ENCODE measurements at regions not wholly inside any gene's neighbourhood (a gene's known extent, or its start where the extent isn't known, plus 50 kb on each side); places are given as distances from the start of the nearest gene placed in this dataset.

DNA sequence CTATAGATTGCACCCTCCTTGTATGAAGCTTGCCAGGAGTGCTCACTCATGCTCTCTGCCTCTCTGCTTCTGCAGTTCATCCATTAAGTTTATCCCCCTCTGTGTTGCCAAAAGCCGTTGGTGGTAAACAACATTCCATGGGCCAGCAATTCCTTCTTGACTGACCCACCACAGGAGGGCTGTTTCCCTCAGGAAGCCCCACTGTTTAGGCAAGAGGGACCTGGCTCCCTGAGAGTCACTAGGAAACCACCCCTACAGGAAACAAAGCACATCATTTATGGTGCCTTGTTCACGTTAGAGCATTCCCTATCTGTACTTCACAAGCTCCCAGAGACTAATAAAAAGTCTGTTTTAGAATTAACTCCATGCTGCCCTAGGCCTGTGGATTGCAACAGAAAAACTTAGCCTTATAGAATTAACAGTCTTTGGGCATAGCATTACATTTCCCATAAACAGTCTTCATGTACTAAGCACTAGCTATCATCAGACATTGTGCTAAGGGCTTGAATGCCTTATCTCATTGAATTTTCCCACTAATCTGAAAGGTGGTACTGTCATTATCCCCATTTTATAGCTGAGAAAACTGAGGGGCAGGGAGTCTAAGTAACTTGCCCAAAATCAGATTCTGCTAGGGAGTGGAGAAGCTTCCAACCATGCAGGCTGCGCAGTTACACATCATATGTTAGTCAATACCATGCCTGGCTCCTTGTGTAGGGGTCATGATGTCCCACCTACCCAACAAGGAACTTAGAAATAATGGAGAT lies 149.9 kb downstream of the SHQ1 start:
- 40 to 47% methylated on average over 3 of the region's 3 CpGs for WGBS, 2 donors
- Histone ChIP-seq H3K27ac (no peak overlapping the region), H3K9me3 (no peaks in the 10 kb centered on the region), H3K4me1 (no peaks in the 10 kb centered on the region), H3K27me3 (no peaks in the 10 kb centered on the region), H3K4me3 (no peak overlapping the region), H3K36me3 (no peaks in the 10 kb centered on the region)
- DNase-seq (ENCODE audit: low spot score in 2 of 2), result no peak
- TF ChIP-seq, protein P1, sequence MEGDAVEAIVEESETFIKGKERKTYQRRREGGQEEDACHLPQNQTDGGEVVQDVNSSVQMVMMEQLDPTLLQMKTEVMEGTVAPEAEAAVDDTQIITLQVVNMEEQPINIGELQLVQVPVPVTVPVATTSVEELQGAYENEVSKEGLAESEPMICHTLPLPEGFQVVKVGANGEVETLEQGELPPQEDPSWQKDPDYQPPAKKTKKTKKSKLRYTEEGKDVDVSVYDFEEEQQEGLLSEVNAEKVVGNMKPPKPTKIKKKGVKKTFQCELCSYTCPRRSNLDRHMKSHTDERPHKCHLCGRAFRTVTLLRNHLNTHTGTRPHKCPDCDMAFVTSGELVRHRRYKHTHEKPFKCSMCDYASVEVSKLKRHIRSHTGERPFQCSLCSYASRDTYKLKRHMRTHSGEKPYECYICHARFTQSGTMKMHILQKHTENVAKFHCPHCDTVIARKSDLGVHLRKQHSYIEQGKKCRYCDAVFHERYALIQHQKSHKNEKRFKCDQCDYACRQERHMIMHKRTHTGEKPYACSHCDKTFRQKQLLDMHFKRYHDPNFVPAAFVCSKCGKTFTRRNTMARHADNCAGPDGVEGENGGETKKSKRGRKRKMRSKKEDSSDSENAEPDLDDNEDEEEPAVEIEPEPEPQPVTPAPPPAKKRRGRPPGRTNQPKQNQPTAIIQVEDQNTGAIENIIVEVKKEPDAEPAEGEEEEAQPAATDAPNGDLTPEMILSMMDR (IDR thresholded peaks at IDR 0.05), result no peak
- no peak for TF ChIP-seq EP300 (IDR thresholded peaks at IDR 0.05)
- TF ChIP-seq POLR2A (IDR thresholded peaks at IDR 0.05), result no peak

DNA sequence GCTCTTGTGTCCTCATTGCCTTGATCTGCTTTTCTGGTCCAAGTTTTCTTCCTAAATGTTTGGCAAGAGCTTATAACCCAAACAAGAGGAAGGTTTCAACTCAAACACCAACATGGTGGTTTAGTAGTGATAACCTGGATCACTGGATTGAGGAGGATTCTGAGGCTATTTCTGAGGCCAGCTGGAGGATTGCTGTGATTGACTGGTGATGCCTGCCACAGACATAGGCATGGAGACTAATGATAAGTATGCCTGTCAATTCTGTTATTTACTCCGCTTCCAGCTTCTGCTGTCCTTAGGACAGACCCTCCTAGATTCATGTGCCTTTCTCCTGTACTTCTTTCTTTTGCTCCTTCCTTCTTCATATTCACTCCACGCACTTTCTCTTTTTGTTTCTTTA lies 150.5 kb downstream of the SHQ1 start:
- H3K9me3 ChIP-seq, result no peaks in the 10 kb centered on the region
- no peak overlapping the region for H3K27ac ChIP-seq
- H3K4me1 ChIP-seq, result no peaks in the 10 kb centered on the region
- H3K27me3 ChIP-seq, result no peaks in the 10 kb centered on the region
- DNase-seq (ENCODE audit: low spot score in 2 of 2), result no peak
- WGBS, 2 donors, result 81 to 92% methylated on average over 2 of the region's 2 CpGs
- TF ChIP-seq EP300 (IDR thresholded peaks at IDR 0.05) (no peak), POLR2A (IDR thresholded peaks at IDR 0.05) (no peak)
- TF ChIP-seq, protein P1 (IDR thresholded peaks at IDR 0.05), result no peak
- no peaks in the 10 kb centered on the region for H3K36me3 ChIP-seq
- no peak overlapping the region for H3K4me3 ChIP-seq

DNA sequence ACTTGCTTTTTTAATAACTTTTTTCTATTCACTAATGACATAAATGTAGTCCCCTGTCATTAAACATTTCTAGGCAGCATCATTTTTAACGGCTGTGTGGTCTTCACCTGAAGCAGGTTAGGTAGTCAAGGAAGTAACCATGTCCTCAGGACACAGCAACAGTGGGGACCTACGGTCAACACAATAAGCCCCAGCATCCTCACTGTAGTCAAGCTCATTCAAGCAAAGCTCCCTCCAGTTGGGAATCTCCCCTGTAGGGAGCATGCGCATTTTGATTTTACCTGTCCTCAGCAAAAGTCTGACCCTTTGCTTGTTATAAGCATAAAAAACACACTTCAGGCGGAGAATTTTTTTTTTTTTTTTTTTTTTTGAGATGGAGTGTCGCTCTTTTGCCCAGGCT lies 151.4 kb downstream of the SHQ1 start:
- H3K27ac ChIP-seq, result no peak overlapping the region
- no peaks in the 10 kb centered on the region for H3K4me1 ChIP-seq
- no peaks in the 10 kb centered on the region for H3K9me3 ChIP-seq
- no peak for DNase-seq (ENCODE audit: low spot score in 2 of 2)
- H3K27me3 ChIP-seq, result no peaks in the 10 kb centered on the region
- H3K36me3 ChIP-seq, result no peaks in the 10 kb centered on the region
- TF ChIP-seq, protein P1 (IDR thresholded peaks at IDR 0.05), result no peak
- TF ChIP-seq EP300 (IDR thresholded peaks at IDR 0.05) (no peak), POLR2A (IDR thresholded peaks at IDR 0.05) (no peak)
- H3K4me3 ChIP-seq, result no peak overlapping the region
- WGBS, 2 donors, result 90 to 92% methylated on average over 5 of the region's 5 CpGs

- TF ChIP-seq POLR2A (IDR thresholded peaks at IDR 0.05) (no peak), EP300 (IDR thresholded peaks at IDR 0.05) (no peak)
- TF ChIP-seq, protein P1 (IDR thresholded peaks at IDR 0.05), result no peak
- DNase-seq (ENCODE audit: low spot score in 2 of 2), result no peak
- Histone ChIP-seq H3K27ac (no peak overlapping the region), H3K27me3 (no peaks in the 10 kb centered on the region), H3K4me1 (no peaks in the 10 kb centered on the region), H3K4me3 (no peak overlapping the region), H3K9me3 (no peaks in the 10 kb centered on the region), H3K36me3 (no peaks in the 10 kb centered on the region)
- WGBS, 2 donors, result 54 to 63% methylated on average over 6 of the region's 6 CpGs
These were observed 153.8 kb downstream of the SHQ1 start for GRCh38 chr3:72694398-72694797.

GRCh38 chr3:72692990-72693389 lies 155.3 kb downstream of the SHQ1 start:
- DNase-seq (ENCODE audit: low spot score in 2 of 2), result no peak
- Histone ChIP-seq H3K27ac (no peak overlapping the region), H3K4me1 (no peaks in the 10 kb centered on the region), H3K9me3 (no peaks in the 10 kb centered on the region), H3K27me3 (no peaks in the 10 kb centered on the region), H3K4me3 (no peak overlapping the region), H3K36me3 (no peaks in the 10 kb centered on the region)
- 66 to 73% methylated on average over 9 of the region's 9 CpGs for WGBS, 2 donors
- TF ChIP-seq, protein P1 (IDR thresholded peaks at IDR 0.05), result no peak
- TF ChIP-seq POLR2A (IDR thresholded peaks at IDR 0.05), result no peak
- TF ChIP-seq EP300 (IDR thresholded peaks at IDR 0.05), result no peak
